ENCODE measurements at regions not wholly inside any gene's neighbourhood (a gene's known extent, or its start where the extent isn't known, plus 50 kb on each side); places are given as distances from the start of the nearest gene placed in this dataset.

- no peak overlapping the region for H3K27ac ChIP-seq (ENCODE audit: low read depth, low read length)
Measured at GRCh38 chr17:77266891-77267341, 126.1 kb downstream of the SEC14L1 start.

GRCh38 chr17:77269696-77270681, 129.2 kb downstream of the SEC14L1 start:
- Histone ChIP-seq H3K27ac (ENCODE audit: low read depth, low read length) (no peak overlapping the region), H3F3A (ENCODE audit: insufficient read depth) (no peaks in the 10 kb centered on the region), H3K79me2 (ENCODE audit: insufficient read depth, low read length) (no peaks in the 10 kb centered on the region), H3K9me3 (ENCODE audit: insufficient read depth, low read length) (no peaks in the 10 kb centered on the region), H3K27me3 (ENCODE audit: low read length) (no peaks in the 10 kb centered on the region), H3K36me3 (ENCODE audit: low read length) (no peaks in the 10 kb centered on the region), H4K20me1 (ENCODE audit: low read depth, low read length) (no peaks in the 10 kb centered on the region), H2AFZ (ENCODE audit: low read depth, low read length, severe bottlenecking) (no peak overlapping the region), H3K4me3 (ENCODE audit: insufficient read depth, low read length, poor library complexity, severe bottlenecking) (no peak overlapping the region), H3K9ac (ENCODE audit: low read length) (no peak overlapping the region), H3K9me2 (replicated peaks; ENCODE audit: insufficient read depth, low read length) (no peaks in the 10 kb centered on the region), H3K4me2 (ENCODE audit: low read depth, low read length, poor library complexity, severe bottlenecking) (no peak overlapping the region)
- TF ChIP-seq EZH2phosphoT487 (conservative IDR thresholded peaks at IDR 0.05; ENCODE audit: low read length): no peak
- TF ChIP-seq, protein P1, sequence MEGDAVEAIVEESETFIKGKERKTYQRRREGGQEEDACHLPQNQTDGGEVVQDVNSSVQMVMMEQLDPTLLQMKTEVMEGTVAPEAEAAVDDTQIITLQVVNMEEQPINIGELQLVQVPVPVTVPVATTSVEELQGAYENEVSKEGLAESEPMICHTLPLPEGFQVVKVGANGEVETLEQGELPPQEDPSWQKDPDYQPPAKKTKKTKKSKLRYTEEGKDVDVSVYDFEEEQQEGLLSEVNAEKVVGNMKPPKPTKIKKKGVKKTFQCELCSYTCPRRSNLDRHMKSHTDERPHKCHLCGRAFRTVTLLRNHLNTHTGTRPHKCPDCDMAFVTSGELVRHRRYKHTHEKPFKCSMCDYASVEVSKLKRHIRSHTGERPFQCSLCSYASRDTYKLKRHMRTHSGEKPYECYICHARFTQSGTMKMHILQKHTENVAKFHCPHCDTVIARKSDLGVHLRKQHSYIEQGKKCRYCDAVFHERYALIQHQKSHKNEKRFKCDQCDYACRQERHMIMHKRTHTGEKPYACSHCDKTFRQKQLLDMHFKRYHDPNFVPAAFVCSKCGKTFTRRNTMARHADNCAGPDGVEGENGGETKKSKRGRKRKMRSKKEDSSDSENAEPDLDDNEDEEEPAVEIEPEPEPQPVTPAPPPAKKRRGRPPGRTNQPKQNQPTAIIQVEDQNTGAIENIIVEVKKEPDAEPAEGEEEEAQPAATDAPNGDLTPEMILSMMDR (IDR thresholded peaks at IDR 0.05; ENCODE audit: insufficient read depth, low read length, poor library complexity, severe bottlenecking): no peak

More at GRCh38 chr17:77266891-77267341, 126.1 kb downstream of the SEC14L1 start:
- no peaks in the 10 kb centered on the region for H3K9me3 ChIP-seq (ENCODE audit: insufficient read depth, low read length)
- no peak overlapping the region for H3K9ac ChIP-seq (ENCODE audit: low read length)
- no peaks in the 10 kb centered on the region for H3F3A ChIP-seq (ENCODE audit: insufficient read depth)
- H3K36me3 ChIP-seq (ENCODE audit: low read length): no peaks in the 10 kb centered on the region
- H3K27me3 ChIP-seq (ENCODE audit: low read length): no peaks in the 10 kb centered on the region
- H3K79me2 ChIP-seq (ENCODE audit: insufficient read depth, low read length): no peaks in the 10 kb centered on the region
- no peaks in the 10 kb centered on the region for H4K20me1 ChIP-seq (ENCODE audit: low read depth, low read length)
- TF ChIP-seq EZH2phosphoT487 (conservative IDR thresholded peaks at IDR 0.05; ENCODE audit: low read length): no peak
- TF ChIP-seq, protein P1 (IDR thresholded peaks at IDR 0.05; ENCODE audit: insufficient read depth, low read length, poor library complexity, severe bottlenecking): no peak
- no peak overlapping the region for H2AFZ ChIP-seq (ENCODE audit: low read depth, low read length, severe bottlenecking)
- no peaks in the 10 kb centered on the region for H3K9me2 ChIP-seq (replicated peaks; ENCODE audit: insufficient read depth, low read length)
- H3K4me2 ChIP-seq (ENCODE audit: low read depth, low read length, poor library complexity, severe bottlenecking): no peak overlapping the region
- no peak overlapping the region for H3K4me3 ChIP-seq (ENCODE audit: insufficient read depth, low read length, poor library complexity, severe bottlenecking)

DNA sequence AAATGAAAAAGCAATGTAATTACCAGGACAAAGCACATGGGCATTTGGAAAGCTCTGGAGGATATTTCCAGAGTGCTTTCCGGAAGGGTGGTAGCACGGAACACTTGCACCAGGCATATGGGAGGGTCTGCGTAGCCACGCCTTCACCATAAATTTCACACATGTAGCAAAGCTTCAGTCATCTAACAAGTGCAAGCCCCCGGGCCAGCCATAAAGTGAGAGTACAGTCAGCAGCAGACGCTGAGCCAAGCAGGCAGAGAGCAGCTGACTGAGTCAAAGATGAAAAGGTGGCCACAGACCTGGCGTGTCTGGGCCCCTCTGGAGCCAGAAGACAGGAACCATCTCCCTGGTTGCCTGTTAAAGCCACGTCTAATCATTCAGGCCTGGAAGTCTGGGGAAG, 130.6 kb downstream of the SEC14L1 start:
- no peaks in the 10 kb centered on the region for H3K79me2 ChIP-seq (ENCODE audit: insufficient read depth, low read length)
- H3K9me3 ChIP-seq (ENCODE audit: insufficient read depth, low read length): no peaks in the 10 kb centered on the region
- no peaks in the 10 kb centered on the region for H3K9me2 ChIP-seq (replicated peaks; ENCODE audit: insufficient read depth, low read length)
- no peak overlapping the region for H3K4me3 ChIP-seq (ENCODE audit: insufficient read depth, low read length, poor library complexity, severe bottlenecking)
- H3K4me2 ChIP-seq (ENCODE audit: low read depth, low read length, poor library complexity, severe bottlenecking): no peak overlapping the region
- no peak overlapping the region for H3K9ac ChIP-seq (ENCODE audit: low read length)
- H4K20me1 ChIP-seq (ENCODE audit: low read depth, low read length): no peaks in the 10 kb centered on the region
- no peaks in the 10 kb centered on the region for H3K27me3 ChIP-seq (ENCODE audit: low read length)
- H2AFZ ChIP-seq (ENCODE audit: low read depth, low read length, severe bottlenecking): no peak overlapping the region
- no peak overlapping the region for H3K27ac ChIP-seq (ENCODE audit: low read depth, low read length)
- H3K36me3 ChIP-seq (ENCODE audit: low read length): no peaks in the 10 kb centered on the region
- no peak for TF ChIP-seq EZH2phosphoT487 (conservative IDR thresholded peaks at IDR 0.05; ENCODE audit: low read length)
- TF ChIP-seq, protein P1 (IDR thresholded peaks at IDR 0.05; ENCODE audit: insufficient read depth, low read length, poor library complexity, severe bottlenecking): no peak
- no peaks in the 10 kb centered on the region for H3F3A ChIP-seq (ENCODE audit: insufficient read depth)
